ENCODE measurements at regions not wholly inside any gene's neighbourhood (a gene's known extent, or its start where the extent isn't known, plus 50 kb on each side); places are given as distances from the start of the nearest gene placed in this dataset.
A peak's percentile ranks its signal among the peaks of the same experiment; 100 is the strongest.

GRCh38 chr11:106322106-106322505 is 244.6 kb downstream of the AASDHPPT start:
- no peak for FAIRE-seq
- no peak for TF ChIP-seq CTCF (IDR thresholded peaks at IDR 0.05; ENCODE audit: insufficient read depth, missing control alignments)
- DNase-seq (ENCODE audit: insufficient read length, low spot score), result no peak

GRCh38 chr11:106326087-106326486 is 248.6 kb downstream of the AASDHPPT start:
- FAIRE-seq (no peak), DNase-seq (ENCODE audit: insufficient read length, low spot score) (no peak)
- TF ChIP-seq CTCF (IDR thresholded peaks at IDR 0.05; ENCODE audit: insufficient read depth, missing control alignments), result no peak

- no peak for TF ChIP-seq CTCF (IDR thresholded peaks at IDR 0.05; ENCODE audit: insufficient read depth, missing control alignments)
- FAIRE-seq, result no peak
- no peak for DNase-seq (ENCODE audit: insufficient read length, low spot score)
Measured at GRCh38 chr11:106327134-106327533, 249.7 kb downstream of the AASDHPPT start.

GRCh38 chr11:106327637-106328036 is 250.2 kb downstream of the AASDHPPT start:
- no peak for TF ChIP-seq CTCF (IDR thresholded peaks at IDR 0.05; ENCODE audit: insufficient read depth, missing control alignments)
- DNase-seq (ENCODE audit: insufficient read length, low spot score) (no peak), FAIRE-seq (no peak)

- FAIRE-seq, result no peak
- DNase-seq (ENCODE audit: insufficient read length, low spot score), result no peak
- TF ChIP-seq CTCF (IDR thresholded peaks at IDR 0.05; ENCODE audit: insufficient read depth, missing control alignments), result peak; percentile 10
Measured at GRCh38 chr11:106329273-106330018, 252.0 kb downstream of the AASDHPPT start.

GRCh38 chr11:106331176-106331575 is 253.7 kb downstream of the AASDHPPT start:
- DNase-seq (ENCODE audit: insufficient read length, low spot score) (no peak), FAIRE-seq (no peak)
- TF ChIP-seq CTCF (IDR thresholded peaks at IDR 0.05; ENCODE audit: insufficient read depth, missing control alignments), result no peak

GRCh38 chr11:106333678-106334077 is 256.2 kb downstream of the AASDHPPT start:
- FAIRE-seq (no peak), DNase-seq (ENCODE audit: insufficient read length, low spot score) (no peak)
- no peak for TF ChIP-seq CTCF (IDR thresholded peaks at IDR 0.05; ENCODE audit: insufficient read depth, missing control alignments)
